ENCODE measurements at regions not wholly inside any gene's neighbourhood (a gene's known extent, or its start where the extent isn't known, plus 50 kb on each side); places are given as distances from the start of the nearest gene placed in this dataset.
"Not testable (repeated sequence)": the region's sequence is repeated elsewhere in the genome, so short reads cannot be mapped to it uniquely, and the experiment has no call there.

- H3K4me3 ChIP-seq (ENCODE audit: low read depth, low read length): no peak overlapping the region
Observed at GRCh38 chr4:71081192-71081591, 87.7 kb downstream of the DCK start.

- H3K4me3 ChIP-seq (ENCODE audit: low read depth, low read length): no peak overlapping the region
Observed at GRCh38 chr4:71093745-71094144, 100.3 kb downstream of the DCK start.

- H3K4me3 ChIP-seq (ENCODE audit: low read depth, low read length): no peak overlapping the region
Observed at GRCh38 chr4:71094201-71094600, 100.8 kb downstream of the DCK start.

GRCh38 chr4:71095141-71095540, 101.7 kb downstream of the DCK start:
- H3K4me3 ChIP-seq (ENCODE audit: low read depth, low read length): no peak overlapping the region

- H3K4me3 ChIP-seq (ENCODE audit: low read depth, low read length): no peak overlapping the region
Observed at GRCh38 chr4:71095545-71095944, 102.1 kb downstream of the DCK start.

GRCh38 chr4:71107726-71108125, 114.3 kb downstream of the DCK start:
- no peak overlapping the region for H3K4me3 ChIP-seq (ENCODE audit: low read depth, low read length)

GRCh38 chr4:71110499-71110898, 117.0 kb downstream of the DCK start:
- H3K4me3 ChIP-seq (ENCODE audit: low read depth, low read length): no peak overlapping the region

- H3K4me3 ChIP-seq (ENCODE audit: low read depth, low read length): not testable (repeated sequence)
Observed at GRCh38 chr4:71111133-71111532, 117.7 kb downstream of the DCK start.

GRCh38 chr4:71113294-71113693, 119.8 kb downstream of the DCK start:
- H3K4me3 ChIP-seq (ENCODE audit: low read depth, low read length): no peak overlapping the region

GRCh38 chr4:71120831-71121524, 127.5 kb downstream of the DCK start:
- H3K4me3 ChIP-seq (ENCODE audit: low read depth, low read length): no peak overlapping the region

- H3K4me3 ChIP-seq (ENCODE audit: low read depth, low read length): no peak overlapping the region
Observed at GRCh38 chr4:71123951-71124350, 130.5 kb downstream of the DCK start.

- no peak overlapping the region for H3K4me3 ChIP-seq (ENCODE audit: low read depth, low read length)
Observed at GRCh38 chr4:71125137-71125536, 131.7 kb downstream of the DCK start.

GRCh38 chr4:71126719-71127118, 133.3 kb downstream of the DCK start:
- no peak overlapping the region for H3K4me3 ChIP-seq (ENCODE audit: low read depth, low read length)

- H3K4me3 ChIP-seq (ENCODE audit: low read depth, low read length): no peak overlapping the region
Observed at GRCh38 chr4:71130827-71131603, 137.6 kb downstream of the DCK start.

- no peak overlapping the region for H3K4me3 ChIP-seq (ENCODE audit: low read depth, low read length)
Observed at GRCh38 chr4:71132486-71132885, 139.0 kb downstream of the DCK start.

- no peak overlapping the region for H3K4me3 ChIP-seq (ENCODE audit: low read depth, low read length)
Observed at GRCh38 chr4:71133491-71133890, 140.0 kb downstream of the DCK start.

- no peak overlapping the region for H3K4me3 ChIP-seq (ENCODE audit: low read depth, low read length)
Observed at GRCh38 chr4:71136071-71136470, 142.6 kb downstream of the DCK start.

- no peak overlapping the region for H3K4me3 ChIP-seq (ENCODE audit: low read depth, low read length)
Observed at GRCh38 chr4:71138007-71138615, 144.7 kb downstream of the DCK start.

- H3K4me3 ChIP-seq (ENCODE audit: low read depth, low read length): no peak overlapping the region
Observed at GRCh38 chr4:71140563-71140962, 147.1 kb downstream of the DCK start.

GRCh38 chr4:71141125-71141524, 147.7 kb downstream of the DCK start:
- no peak overlapping the region for H3K4me3 ChIP-seq (ENCODE audit: low read depth, low read length)

GRCh38 chr4:71147261-71147660, 153.8 kb downstream of the DCK start:
- H3K4me3 ChIP-seq (ENCODE audit: low read depth, low read length): no peak overlapping the region

- no peak overlapping the region for H3K4me3 ChIP-seq (ENCODE audit: low read depth, low read length)
Observed at GRCh38 chr4:71148545-71148944, 155.1 kb downstream of the DCK start.
